Prostate gland (tissue), 2 donors: ENCODE measurements at regions not wholly inside any gene's neighbourhood (a gene's known extent, or its start where the extent isn't known, plus 50 kb on each side); places are given as distances from the start of the nearest gene placed in this dataset.

ENCODE experiments used
- CTCF ChIP-seq, 4 experiments: fragments of 200-600 bp in 2 of 4; fragments of 450-650 bp in 2 of 4; sonication (generic) in 2 of 4; IDR thresholded peaks; 1 replicate in 3 of 4; 2 replicates in 1 of 4; pipeline ENCODE4 v1.5.1; 2016 to 2019; ENCODE audit warnings: antibody characterized with exemption in 4 of 4, mild to moderate bottlenecking in 2 of 4, moderate library complexity in 2 of 4
- POLR2A ChIP-seq: fragments of 450-650 bp; IDR thresholded peaks from one replicate; pipeline ENCODE4 v1.6.1; 2016; ENCODE audit warnings: antibody characterized with exemption, mild to moderate bottlenecking
- POLR2AphosphoS5 ChIP-seq: sonication (generic); formaldehyde crosslinking; IDR thresholded peaks from one replicate; pipeline ENCODE4 v1.6.1; 2017; ENCODE audit warnings: antibody characterized with exemption

GRCh38 chr22:49608228-49608627, 219.4 kb downstream of the BRD1 start:
- TF ChIP-seq POLR2A (no peak), CTCF (IDR thresholded peaks at IDR 0.05) (no peak), POLR2AphosphoS5 (no peak)
